Type B pancreatic cell (in vitro differentiated cells): ENCODE measurements at regions not wholly inside any gene's neighbourhood (a gene's known extent, or its start where the extent isn't known, plus 50 kb on each side); places are given as distances from the start of the nearest gene placed in this dataset.
"Not testable (repeated sequence)": the region's sequence is repeated elsewhere in the genome, so short reads cannot be mapped to it uniquely, and the experiment has no call there.

Experiments used
- DNase-seq: peaks from one replicate; pipeline ENCODE4 v3.0.0; 2021; ENCODE audit warnings: mixed read lengths; ENCODE audit not compliant: unreplicated experiment; ENCODE audit errors: extremely low spot score
- H3K27ac Mint-ChIP-seq: 2 replicates; pipeline ENCODE4 v1.8.0; 2021; ENCODE audit warnings: mild to moderate bottlenecking, mixed read lengths
- H3K27me3 Mint-ChIP-seq: 2 replicates; pipeline ENCODE4 v1.8.0; 2021; ENCODE audit warnings: mixed read lengths
- H3K36me3 Mint-ChIP-seq: 2 replicates; pipeline ENCODE4 v1.8.0; 2021; ENCODE audit warnings: mixed read lengths
- H3K4me1 Mint-ChIP-seq: one replicate; pipeline ENCODE4 v1.8.0; 2021; ENCODE audit warnings: mixed read lengths; ENCODE audit not compliant: unreplicated experiment
- H3K4me3 Mint-ChIP-seq: 2 replicates; pipeline ENCODE4 v1.8.0; 2021; ENCODE audit warnings: mild to moderate bottlenecking, mixed read lengths
- H3K9me3 Mint-ChIP-seq: 2 replicates; pipeline ENCODE4 v1.8.0; 2021; ENCODE audit warnings: mixed read lengths

DNA sequence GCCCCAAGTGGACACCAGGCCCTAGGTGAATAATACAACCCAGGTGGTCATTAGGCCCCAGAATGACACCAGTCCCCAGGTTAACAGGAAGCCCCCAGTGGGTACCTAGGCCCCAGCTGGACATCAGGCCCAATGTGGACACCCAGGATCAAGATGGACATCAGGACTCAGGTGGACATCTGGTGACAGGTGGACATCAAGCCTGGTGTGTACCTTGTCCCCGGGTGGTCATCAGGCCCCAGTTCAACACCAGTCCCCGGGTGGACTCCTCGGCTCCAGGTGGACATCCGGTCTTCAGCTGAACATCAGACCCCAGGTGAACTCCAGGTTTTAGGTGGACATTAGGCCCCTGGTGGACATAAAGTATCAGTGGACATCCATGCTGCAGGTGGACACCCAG is 524.6 kb downstream of the FOXD4L4 start:
- not testable (repeated sequence) for DNase-seq, H3K9me3 Mint-ChIP-seq, H3K27ac Mint-ChIP-seq, H3K27me3 Mint-ChIP-seq, H3K36me3 Mint-ChIP-seq, H3K4me1 Mint-ChIP-seq, H3K4me3 Mint-ChIP-seq

DNA sequence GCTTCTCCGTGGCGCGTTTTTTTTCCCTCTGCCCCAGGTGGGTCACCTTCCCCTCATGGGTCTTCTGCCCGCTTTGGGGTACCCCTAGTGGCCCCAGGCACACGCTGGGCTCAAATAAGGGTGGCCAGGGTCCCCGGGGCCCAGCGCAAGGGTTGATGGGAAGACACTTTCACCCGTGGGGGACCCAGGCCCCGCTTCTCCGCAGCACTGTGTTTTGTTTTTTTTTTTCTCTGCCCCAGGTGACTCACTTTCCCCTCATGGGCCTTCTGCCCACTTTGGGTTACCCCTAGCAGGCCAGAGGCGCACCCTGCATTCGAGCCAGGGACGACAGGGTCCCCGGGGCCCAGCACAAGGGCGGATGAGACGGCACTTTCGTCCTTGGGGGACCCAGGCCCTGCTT is 526.7 kb downstream of the FOXD4L4 start:
- not testable (repeated sequence) for H3K4me1 Mint-ChIP-seq, H3K36me3 Mint-ChIP-seq, H3K27ac Mint-ChIP-seq, DNase-seq, H3K9me3 Mint-ChIP-seq, H3K27me3 Mint-ChIP-seq, H3K4me3 Mint-ChIP-seq

DNA sequence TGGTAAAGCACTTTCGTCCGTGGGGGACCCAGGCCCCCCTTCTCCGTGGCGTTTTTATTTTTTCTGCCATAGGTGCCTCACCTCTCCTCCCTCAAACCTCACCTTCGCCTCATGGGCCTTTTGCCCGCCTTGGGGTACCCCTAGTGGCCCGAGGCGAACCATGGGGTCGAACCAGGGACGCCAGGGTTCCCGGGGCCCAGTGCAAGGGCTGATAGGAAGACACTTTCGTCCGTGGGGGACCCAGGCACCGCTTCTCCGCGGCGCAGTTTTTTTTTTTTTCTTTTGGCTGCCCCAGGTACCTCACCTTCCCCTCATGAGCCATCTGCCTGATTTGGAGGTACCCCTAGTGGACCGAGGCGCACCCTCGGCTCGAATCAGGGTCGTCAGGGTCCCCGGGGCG is 527.8 kb downstream of the FOXD4L4 start:
- H3K4me1 Mint-ChIP-seq, H3K4me3 Mint-ChIP-seq, H3K36me3 Mint-ChIP-seq, H3K27me3 Mint-ChIP-seq, H3K9me3 Mint-ChIP-seq, H3K27ac Mint-ChIP-seq, DNase-seq: not testable (repeated sequence)

DNA sequence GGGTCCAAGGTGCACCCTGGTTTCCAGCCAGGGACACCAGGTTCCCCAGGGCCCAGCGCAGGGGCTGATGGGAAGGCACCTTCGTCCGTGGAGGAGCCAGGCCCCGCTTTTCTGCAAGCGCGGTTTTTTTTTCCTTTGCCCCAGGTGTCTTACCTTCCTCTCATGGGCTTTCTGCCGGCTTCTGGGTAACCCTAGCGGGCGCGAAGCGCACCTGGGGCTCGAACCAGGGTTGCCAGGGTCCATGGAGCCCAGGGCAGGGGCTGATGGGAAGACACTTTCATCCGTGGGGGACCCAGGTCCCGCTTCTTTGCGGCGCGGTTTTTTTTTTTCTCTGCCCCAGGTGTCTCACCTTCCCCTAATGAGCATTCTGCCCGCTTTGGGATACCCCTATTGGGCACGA is 529.3 kb downstream of the FOXD4L4 start:
- H3K27ac Mint-ChIP-seq, H3K36me3 Mint-ChIP-seq, H3K9me3 Mint-ChIP-seq, DNase-seq, H3K4me1 Mint-ChIP-seq, H3K27me3 Mint-ChIP-seq, H3K4me3 Mint-ChIP-seq: not testable (repeated sequence)

DNA sequence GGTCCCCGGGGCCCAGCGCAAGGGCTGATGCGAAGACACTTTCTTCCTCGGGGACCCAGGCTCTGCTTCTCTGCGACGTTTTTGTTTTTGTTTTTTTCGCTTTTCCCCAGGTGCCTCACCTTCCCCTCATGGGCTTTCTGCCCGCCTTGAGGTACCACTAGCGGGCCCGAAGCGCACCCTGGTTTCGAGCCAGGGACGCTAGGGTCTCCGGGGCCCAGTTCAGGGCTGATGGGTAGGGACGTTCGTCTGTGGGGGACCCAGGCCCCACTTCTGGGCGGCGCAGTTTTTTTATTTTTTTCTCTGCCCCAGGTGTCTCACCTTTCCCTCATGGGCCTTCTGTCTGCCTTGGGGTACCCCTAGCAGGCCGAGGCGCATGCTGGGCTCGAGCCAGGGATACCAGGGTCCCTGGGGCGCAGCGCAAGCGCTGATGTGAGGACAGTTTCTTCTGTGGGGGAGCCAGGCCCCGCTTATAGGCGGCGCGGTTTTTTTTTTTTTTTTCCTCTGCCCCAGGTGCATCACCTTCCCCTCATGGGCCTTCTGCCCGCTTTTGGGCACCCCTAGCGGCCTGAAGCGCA is 530.0 kb downstream of the FOXD4L4 start:
- DNase-seq, H3K36me3 Mint-ChIP-seq, H3K27me3 Mint-ChIP-seq, H3K9me3 Mint-ChIP-seq, H3K4me1 Mint-ChIP-seq, H3K27ac Mint-ChIP-seq, H3K4me3 Mint-ChIP-seq: not testable (repeated sequence)

DNA sequence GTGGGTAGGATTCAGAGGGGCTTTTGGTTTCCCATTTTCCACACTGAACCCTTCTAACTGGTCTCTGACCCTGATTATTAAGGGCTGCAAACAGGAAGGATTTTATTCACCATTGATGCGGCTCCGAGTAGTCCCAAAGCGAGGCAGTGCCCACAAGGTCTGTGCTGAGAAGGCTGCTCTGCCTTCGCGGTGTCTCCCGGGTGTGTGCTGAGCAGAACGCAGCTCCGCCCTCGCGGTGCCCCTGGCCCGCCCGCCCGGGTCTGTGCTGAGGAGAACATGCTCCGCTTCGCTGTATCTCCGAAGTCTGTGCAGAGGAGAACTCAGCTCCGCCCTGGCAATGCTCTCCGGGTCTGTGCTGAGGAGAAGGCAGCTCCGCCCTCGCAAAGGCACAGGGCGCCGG is 530.7 kb downstream of the FOXD4L4 start:
- not testable (repeated sequence) for DNase-seq, H3K27me3 Mint-ChIP-seq, H3K36me3 Mint-ChIP-seq, H3K4me1 Mint-ChIP-seq, H3K27ac Mint-ChIP-seq, H3K4me3 Mint-ChIP-seq, H3K9me3 Mint-ChIP-seq

DNA sequence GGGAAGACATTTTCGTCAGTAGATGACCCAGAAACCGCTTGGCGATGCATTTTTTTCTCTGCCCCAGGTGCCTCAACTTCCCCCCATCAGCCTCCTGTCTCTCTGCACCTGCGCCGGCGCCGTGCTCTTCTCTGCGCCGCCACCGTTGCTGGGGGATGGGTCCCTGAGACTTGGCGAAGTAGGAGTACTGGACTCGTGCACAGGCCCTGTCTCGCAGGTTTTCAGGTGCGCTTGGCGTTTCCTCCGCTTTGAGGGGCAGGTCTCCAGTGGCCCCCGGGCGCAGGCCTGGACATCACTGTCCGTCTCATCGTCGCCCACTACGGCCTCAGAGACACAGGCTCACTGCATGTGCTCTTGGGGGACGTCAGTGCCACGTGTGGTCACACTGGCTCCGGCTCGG is 532.1 kb downstream of the FOXD4L4 start:
- not testable (repeated sequence) for H3K36me3 Mint-ChIP-seq, H3K27ac Mint-ChIP-seq, DNase-seq, H3K4me3 Mint-ChIP-seq, H3K27me3 Mint-ChIP-seq, H3K9me3 Mint-ChIP-seq, H3K4me1 Mint-ChIP-seq

DNA sequence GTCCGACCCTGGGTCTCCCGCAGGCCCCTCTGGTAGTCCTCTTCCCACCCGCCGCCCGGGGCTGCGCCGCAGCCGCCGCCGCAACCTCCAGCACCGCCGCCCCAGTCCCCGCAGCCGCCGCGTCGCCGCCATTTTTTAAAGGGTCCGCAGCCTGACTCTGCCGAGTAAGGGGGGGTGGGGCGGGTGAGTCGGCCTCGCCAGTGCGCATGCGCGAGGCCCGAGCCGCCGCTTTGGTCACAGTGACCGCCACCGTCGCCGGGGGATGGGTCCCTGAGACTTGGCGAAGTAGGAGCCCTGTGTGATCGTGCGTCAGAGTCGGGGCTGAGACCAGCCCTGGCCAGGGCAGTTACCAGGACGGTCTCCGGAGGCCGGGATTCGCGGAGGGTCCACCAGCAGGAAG is 532.8 kb downstream of the FOXD4L4 start:
- not testable (repeated sequence) for H3K4me1 Mint-ChIP-seq, H3K4me3 Mint-ChIP-seq, H3K36me3 Mint-ChIP-seq, H3K27ac Mint-ChIP-seq, H3K9me3 Mint-ChIP-seq, DNase-seq, H3K27me3 Mint-ChIP-seq

DNA sequence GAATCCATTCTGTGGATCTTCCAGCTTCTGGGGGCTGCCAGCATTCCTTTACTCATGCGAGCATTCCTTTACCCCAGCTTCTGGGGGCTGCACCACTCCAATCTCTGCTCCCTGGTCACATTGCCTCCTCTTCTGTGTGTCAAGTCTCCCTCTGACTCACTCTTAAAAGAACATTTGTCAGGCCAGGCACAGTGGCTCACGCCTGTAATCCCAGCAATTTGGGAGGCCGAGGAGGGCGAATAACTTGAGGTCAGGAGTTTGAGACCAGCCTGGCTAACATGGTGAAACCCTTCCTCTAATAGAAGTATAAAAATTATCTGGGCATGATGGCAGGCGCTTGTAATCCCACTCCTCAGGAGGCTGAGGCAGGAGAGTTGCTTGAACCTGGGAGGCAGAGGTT is 541.9 kb downstream of the FOXD4L4 start:
- not testable (repeated sequence) for H3K4me1 Mint-ChIP-seq, H3K9me3 Mint-ChIP-seq, H3K36me3 Mint-ChIP-seq, H3K27me3 Mint-ChIP-seq, DNase-seq, H3K27ac Mint-ChIP-seq, H3K4me3 Mint-ChIP-seq
